Chondrocyte (in vitro differentiated cells): ENCODE measurements at regions not wholly inside any gene's neighbourhood (a gene's known extent, or its start where the extent isn't known, plus 50 kb on each side); places are given as distances from the start of the nearest gene placed in this dataset.
"Not testable (repeated sequence)": the region's sequence is repeated elsewhere in the genome, so short reads cannot be mapped to it uniquely, and the experiment has no call there.

Source experiments
- DNase-seq: peaks from one replicate; pipeline ENCODE4 v3.0.0; 2021; ENCODE audit warnings: mixed read lengths, low spot score
- H3K27ac Mint-ChIP-seq: one replicate; pipeline ENCODE4 v1.8.0; 2021; ENCODE audit warnings: mild to moderate bottlenecking, moderate library complexity, mixed read lengths; ENCODE audit not compliant: unreplicated experiment
- H3K27me3 Mint-ChIP-seq: 2 replicates; pipeline ENCODE4 v1.8.0; 2021; ENCODE audit warnings: low read depth, mixed read lengths
- H3K36me3 Mint-ChIP-seq: 2 replicates; pipeline ENCODE4 v1.8.0; 2021; ENCODE audit warnings: low read depth, mixed read lengths
- H3K4me1 Mint-ChIP-seq: 2 replicates; pipeline ENCODE4 v1.8.0; 2021; ENCODE audit warnings: low read depth, mild to moderate bottlenecking, mixed read lengths
- H3K4me3 Mint-ChIP-seq: one replicate; pipeline ENCODE4 v1.8.0; 2021; ENCODE audit warnings: mild to moderate bottlenecking, moderate library complexity, mixed read lengths; ENCODE audit not compliant: unreplicated experiment
- H3K9me3 Mint-ChIP-seq: 2 replicates; pipeline ENCODE4 v1.8.0; 2021; ENCODE audit warnings: low read depth, mixed read lengths
- CTCF ChIP-seq: fragments of 200-600 bp; sonication (generic); IDR thresholded peaks from 2 replicates; pipeline ENCODE4 v1.5.0; 2021; ENCODE audit warnings: antibody characterized with exemption, mild to moderate bottlenecking, moderate library complexity

- Mint-ChIP-seq H3K27ac (no peak overlapping the region), H3K4me3 (no peak overlapping the region), H3K4me1 (no peaks in the 10 kb centered on the region), H3K36me3 (peaks cover 4% of the 10 kb centered on the region), H3K9me3 (peaks cover 8% of the 10 kb centered on the region), H3K27me3 (no peaks in the 10 kb centered on the region)
- no peak for DNase-seq
- no peak for TF ChIP-seq CTCF
Observed at GRCh38 chr6:144969602-144970272, 684.6 kb downstream of the UTRN start.

GRCh38 chr6:144977250-144977864 is 692.2 kb downstream of the UTRN start:
- not testable (repeated sequence) for H3K27ac Mint-ChIP-seq, H3K4me1 Mint-ChIP-seq, H3K27me3 Mint-ChIP-seq, DNase-seq, H3K4me3 Mint-ChIP-seq, H3K36me3 Mint-ChIP-seq
- peaks cover 20% of the 10 kb centered on the region for H3K9me3 Mint-ChIP-seq

GRCh38 chr6:144978208-144978607 is 693.1 kb downstream of the UTRN start:
- no peak for DNase-seq
- no peak for TF ChIP-seq CTCF
- H3K27ac Mint-ChIP-seq, result no peak overlapping the region
- no peaks in the 10 kb centered on the region for H3K27me3 Mint-ChIP-seq
- peaks cover 8% of the 10 kb centered on the region for H3K4me1 Mint-ChIP-seq
- H3K36me3 Mint-ChIP-seq, result peaks cover 5% of the 10 kb centered on the region
- H3K4me3 Mint-ChIP-seq, result no peak overlapping the region
- peaks cover 20% of the 10 kb centered on the region for H3K9me3 Mint-ChIP-seq

GRCh38 chr6:144986271-144986670 is 701.1 kb downstream of the UTRN start:
- H3K27ac Mint-ChIP-seq, result no peak overlapping the region
- H3K27me3 Mint-ChIP-seq, result peaks cover 1% of the 10 kb centered on the region
- no peak for DNase-seq
- H3K4me1 Mint-ChIP-seq, result no peaks in the 10 kb centered on the region
- TF ChIP-seq CTCF, result no peak
- H3K36me3 Mint-ChIP-seq, result peaks cover 7% of the 10 kb centered on the region
- H3K4me3 Mint-ChIP-seq, result no peak overlapping the region
- peaks cover 27% of the 10 kb centered on the region for H3K9me3 Mint-ChIP-seq

GRCh38 chr6:144989319-144990107 is 704.4 kb downstream of the UTRN start:
- no peak for DNase-seq
- peaks cover 1% of the 10 kb centered on the region for H3K27me3 Mint-ChIP-seq
- no peak overlapping the region for H3K27ac Mint-ChIP-seq
- TF ChIP-seq CTCF, result no peak
- peaks cover 6% of the 10 kb centered on the region for H3K36me3 Mint-ChIP-seq
- no peak overlapping the region for H3K4me3 Mint-ChIP-seq
- peaks cover 11% of the 10 kb centered on the region for H3K9me3 Mint-ChIP-seq
- H3K4me1 Mint-ChIP-seq, result peaks cover 7% of the 10 kb centered on the region
